Ovary (tissue), 7 donors: ENCODE measurements at regions not wholly inside any gene's neighbourhood (a gene's known extent, or its start where the extent isn't known, plus 50 kb on each side); places are given as distances from the start of the nearest gene placed in this dataset.

Source experiments
- DNase-seq, 5 donors: peaks; one replicate each; pipeline ENCODE4 v3.0.0-alpha.2; 2019 to 2020
- H3K27ac ChIP-seq, 2 donors: fragments of 200-600 bp; one replicate each; pipeline versions ENCODE4 v1.5.1 to v1.8.0; 2019 to 2022
- H3K27me3 ChIP-seq: fragments of 200-600 bp; one replicate; pipeline ENCODE4 v1.8.0; 2022
- H3K36me3 ChIP-seq: fragments of 200-600 bp; sonication (generic); one replicate; pipeline ENCODE4 v1.5.1; 2019
- H3K4me1 ChIP-seq: one replicate; pipeline ENCODE4 v1.8.1; 2013; ENCODE audit warnings: mild to moderate bottlenecking, moderate library complexity; ENCODE audit not compliant: insufficient read depth
- H3K4me3 ChIP-seq: fragments of 200-600 bp; sonication (generic); one replicate; pipeline ENCODE4 v1.5.1; 2017
- H3K9me3 ChIP-seq, 2 donors: fragments of 200-600 bp in 1 of 2; sonication (generic) in 1 of 2; one replicate each; pipeline versions ENCODE4 v1.5.1 to v1.8.1; 2013 to 2019; ENCODE audit warnings: mild to moderate bottlenecking in 1 of 2, moderate library complexity in 1 of 2
- CTCF ChIP-seq, 3 donors: fragments of 450-650 bp in 2 of 3; fragments of 200-600 bp in 1 of 3; IDR thresholded peaks; one replicate each; pipeline versions ENCODE4 v1.5.1 to v1.8.0; 2016 to 2022; ENCODE audit warnings: antibody characterized with exemption in 3 of 3, mild to moderate bottlenecking in 1 of 3
- EP300 ChIP-seq: sonication (generic); formaldehyde crosslinking; IDR thresholded peaks from one replicate; pipeline ENCODE4 v1.6.1; 2017; ENCODE audit warnings: antibody characterized with exemption
- POLR2A ChIP-seq: fragments of 450-650 bp; IDR thresholded peaks from one replicate; pipeline ENCODE4 v1.6.1; 2017; ENCODE audit warnings: antibody characterized with exemption, mild to moderate bottlenecking, moderate library complexity
- WGBS, 3 donors: extraction: QIAGEN DNeasy Blood & Tissue Kit in 1 of 3; methylation state at CpG; one replicate each; pipeline versions ENCODE4 v1.1.5 to v1.1.7; 2013 to 2017; 5-methylcytosine and 5-hydroxymethylcytosine counted together
- intact Hi-C, 4 donors: fragments of 100-400 bp; cut with DNase I; formaldehyde crosslinking; loops; one replicate each; pipeline versions ENCODE4 v1.11.0 to v1.15.1; 2022 to 2023
- donor health status: DM: no; HTN: no; CAD: no; lungs with moderate emphysema.
- donor health status: DM: no; HTN: no; CAD: no.
- donor health status: Bipolar disorder and iron deficiency.
- donor health status: DM: no; HTN: no; CAD: no.
- donor health status: DM: yes; HTN: yes; CAD: no.

- no peak for TF ChIP-seq CTCF (IDR thresholded peaks at IDR 0.05)
- TF ChIP-seq EP300, result no peak
- TF ChIP-seq POLR2A, result no peak
- intact Hi-C loops, result no loop called here
- H3K27ac ChIP-seq, result no peak overlapping the region
- no peaks in the 10 kb centered on the region for H3K9me3 ChIP-seq
- H3K27me3 ChIP-seq, result no peaks in the 10 kb centered on the region
- WGBS, 3 donors, result 77 to 84% (median 81%) methylated on average over 4 of the region's 4 CpGs
- no peak for DNase-seq
- H3K4me3 ChIP-seq, result no peak overlapping the region
- no peaks in the 10 kb centered on the region for H3K36me3 ChIP-seq
- no peaks in the 10 kb centered on the region for H3K4me1 ChIP-seq
Observed at GRCh38 chr1:71224741-71225377, 144.0 kb upstream of the ZRANB2 start.

GRCh38 chr1:71223641-71224340 lies 143.0 kb upstream of the ZRANB2 start:
- Histone ChIP-seq H3K36me3 (no peaks in the 10 kb centered on the region), H3K27me3 (no peaks in the 10 kb centered on the region), H3K4me3 (no peak overlapping the region), H3K27ac (no peak overlapping the region), H3K4me1 (no peaks in the 10 kb centered on the region), H3K9me3 (no peaks in the 10 kb centered on the region)
- intact Hi-C loops, result no loop called here
- WGBS, 3 donors, result 78 to 82% (median 80%) methylated on average over 7 of the region's 7 CpGs
- no peak for DNase-seq
- TF ChIP-seq POLR2A (no peak), EP300 (no peak), CTCF (IDR thresholded peaks at IDR 0.05) (no peak)

GRCh38 chr1:71222668-71223067 lies 141.8 kb upstream of the ZRANB2 start:
- no peak for TF ChIP-seq POLR2A
- no peak for TF ChIP-seq CTCF (IDR thresholded peaks at IDR 0.05)
- TF ChIP-seq EP300, result no peak
- Histone ChIP-seq H3K27ac (no peak overlapping the region), H3K9me3 (no peaks in the 10 kb centered on the region), H3K36me3 (no peaks in the 10 kb centered on the region), H3K4me1 (no peaks in the 10 kb centered on the region), H3K4me3 (no peak overlapping the region), H3K27me3 (no peaks in the 10 kb centered on the region)
- DNase-seq, result no peak
- intact Hi-C loops, result no loop called here
- WGBS, 3 donors, result 86 to 87% (median 87%) methylated on average over 2 of the region's 2 CpGs

- no peaks in the 10 kb centered on the region for H3K36me3 ChIP-seq
- H3K4me3 ChIP-seq, result no peak overlapping the region
- no peaks in the 10 kb centered on the region for H3K9me3 ChIP-seq
- no peak for DNase-seq
- TF ChIP-seq EP300, result no peak
- TF ChIP-seq CTCF (IDR thresholded peaks at IDR 0.05), result no peak
- no peak for TF ChIP-seq POLR2A
- H3K27ac ChIP-seq, result no peak overlapping the region
- no peaks in the 10 kb centered on the region for H3K4me1 ChIP-seq
- 71 to 82% (median 81%) methylated on average over 2 of the region's 2 CpGs for WGBS, 3 donors
- intact Hi-C loops, result no loop called here
- H3K27me3 ChIP-seq, result no peaks in the 10 kb centered on the region
Observed at GRCh38 chr1:71210718-71211117, 129.9 kb upstream of the ZRANB2 start.
